GM23248 (cell line): ENCODE measurements at regions not wholly inside any gene's neighbourhood (a gene's known extent, or its start where the extent isn't known, plus 50 kb on each side); places are given as distances from the start of the nearest gene placed in this dataset.

ENCODE experiments used
- EZH2 ChIP-seq: fragments of 200-600 bp; sonication (generic); IDR thresholded peaks from 2 replicates; pipeline ENCODE4 v1.6.1; 2018; ENCODE audit warnings: antibody characterized with exemption, mild to moderate bottlenecking; ENCODE audit not compliant: insufficient read depth, poor library complexity, severe bottlenecking
- EZH2phosphoT487 ChIP-seq: fragments of 200-600 bp; sonication (generic); IDR thresholded peaks from 2 replicates; pipeline ENCODE4 v1.6.1; 2018; ENCODE audit warnings: antibody characterized with exemption, moderate library complexity, mild to moderate bottlenecking, low read depth; ENCODE audit not compliant: insufficient read depth

GRCh38 chr4:106670976-106671375 is 302.4 kb upstream of the GIMD1 start:
- no peak for TF ChIP-seq EZH2
- TF ChIP-seq EZH2phosphoT487 = no peak
